Kidney (tissue), 13 donors: ENCODE measurements at regions not wholly inside any gene's neighbourhood (a gene's known extent, or its start where the extent isn't known, plus 50 kb on each side); places are given as distances from the start of the nearest gene placed in this dataset.

Source experiments
- DNase-seq, 5 donors: peaks; one replicate each; pipeline ENCODE4 v3.0.0-alpha.2; 2013 to 2020
- FAIRE-seq: peaks from 2 replicates; lab custom pipeline; 2012; peaks lifted over from hg19 to GRCh38; lab: Jason Lieb, UNC
- H3K27ac ChIP-seq, 2 donors: one replicate each; pipeline ENCODE4 v1.7.0; 2013; ENCODE audit warnings: low read depth in 2 of 2, low read length in 2 of 2, inconsistent platforms in 1 of 2
- H3K27me3 ChIP-seq: one replicate; pipeline ENCODE4 v1.7.1; 2013; ENCODE audit warnings: low read length, inconsistent platforms; ENCODE audit not compliant: control insufficient read depth, insufficient read depth
- H3K36me3 ChIP-seq, 3 donors: one replicate each; pipeline versions ENCODE4 v1.7.0 to v1.7.1; 2013; ENCODE audit warnings: low read length in 3 of 3, control low read depth in 1 of 3, inconsistent platforms in 1 of 3; ENCODE audit not compliant: insufficient read depth in 3 of 3, control insufficient read depth in 2 of 3
- H3K4me1 ChIP-seq, 3 donors: one replicate each; pipeline versions ENCODE4 v1.7.0 to v1.7.1; 2013; ENCODE audit warnings: low read length in 3 of 3, inconsistent platforms in 1 of 3, low read depth in 1 of 3; ENCODE audit not compliant: control insufficient read depth in 2 of 3, insufficient read depth in 2 of 3
- H3K4me3 ChIP-seq, 3 donors: one replicate each; pipeline versions ENCODE4 v1.7.0 to v1.8.1; 2013; ENCODE audit warnings: low read length in 3 of 3, control low read depth in 1 of 3, inconsistent platforms in 1 of 3
- H3K9ac ChIP-seq, 3 donors: one replicate each; pipeline versions ENCODE4 v1.7.0 to v1.7.1; 2013; ENCODE audit warnings: low read length in 3 of 3, control low read depth in 1 of 3, inconsistent platforms in 1 of 3
- H3K9me3 ChIP-seq, 3 donors: one replicate each; pipeline versions ENCODE4 v1.7.0 to v1.7.1; 2013; ENCODE audit warnings: low read length in 3 of 3, control low read depth in 1 of 3, inconsistent platforms in 1 of 3; ENCODE audit not compliant: control insufficient read depth in 2 of 3, insufficient read depth in 1 of 3
- CTCF ChIP-seq: IDR thresholded peaks from 3 replicates; pipeline ENCODE4 v1.5.1; 2012; ENCODE audit warnings: mild to moderate bottlenecking, moderate library complexity, borderline replicate concordance; ENCODE audit not compliant: insufficient read depth; ENCODE audit errors: extremely low read depth
- intact Hi-C: fragments of 100-400 bp; cut with DNase I; formaldehyde crosslinking; loops from one replicate; pipeline ENCODE4 v1.11.1; 2022
- donor health status: control.
- donor health status: control.
- donor health status: control.
- donor health status: control.
- donor health status: control.
- donor health status: DM: yes; HTN: yes; CAD: no.
- donor health status: Normal renal cell carcinoma (clear cell type).

GRCh38 chr18:27501671-27502070 lies 316.6 kb upstream of the CHST9 start:
- TF ChIP-seq CTCF, result no peak
- Histone ChIP-seq H3K27ac (no peak overlapping the region), H3K9me3 (no peaks in the 10 kb centered on the region), H3K36me3 (no peaks in the 10 kb centered on the region), H3K4me3 (no peak overlapping the region), H3K9ac (no peak overlapping the region), H3K4me1 (no peaks in the 10 kb centered on the region), H3K27me3 (no peaks in the 10 kb centered on the region)
- intact Hi-C loops, result no loop called here
- DNase-seq (no peak), FAIRE-seq (no peak)

GRCh38 chr18:27500531-27500930 lies 315.4 kb upstream of the CHST9 start:
- Histone ChIP-seq H3K9ac (no peak overlapping the region), H3K4me1 (no peaks in the 10 kb centered on the region), H3K4me3 (no peak overlapping the region), H3K36me3 (no peaks in the 10 kb centered on the region), H3K27me3 (no peaks in the 10 kb centered on the region), H3K9me3 (no peaks in the 10 kb centered on the region), H3K27ac (no peak overlapping the region)
- no peak for TF ChIP-seq CTCF
- FAIRE-seq (no peak), DNase-seq (no peak)
- intact Hi-C loops, result no loop called here

- intact Hi-C loops, result no loop called here
- Histone ChIP-seq H3K9ac (no peak overlapping the region), H3K4me1 (no peaks in the 10 kb centered on the region), H3K27ac (no peak overlapping the region), H3K27me3 (no peaks in the 10 kb centered on the region), H3K9me3 (no peaks in the 10 kb centered on the region), H3K36me3 (no peaks in the 10 kb centered on the region), H3K4me3 (no peak overlapping the region)
- no peak for TF ChIP-seq CTCF
- DNase-seq (no peak), FAIRE-seq (no peak)
These were observed 312.1 kb upstream of the CHST9 start for GRCh38 chr18:27497246-27497645.

GRCh38 chr18:27493182-27493581 lies 308.1 kb upstream of the CHST9 start:
- Histone ChIP-seq H3K9ac (no peak overlapping the region), H3K36me3 (no peaks in the 10 kb centered on the region), H3K27me3 (no peaks in the 10 kb centered on the region), H3K9me3 (no peaks in the 10 kb centered on the region), H3K4me1 (no peaks in the 10 kb centered on the region), H3K27ac (no peak overlapping the region), H3K4me3 (no peak overlapping the region)
- FAIRE-seq (no peak), DNase-seq (no peak)
- TF ChIP-seq CTCF, result no peak
- intact Hi-C loops, result no loop called here
